Thyroid gland (tissue), 4 donors: ENCODE measurements at regions not wholly inside any gene's neighbourhood (a gene's known extent, or its start where the extent isn't known, plus 50 kb on each side); places are given as distances from the start of the nearest gene placed in this dataset.

ENCODE experiments used
- CTCF ChIP-seq, 6 experiments: fragments of 200-600 bp in 3 of 6; fragments of 450-650 bp in 3 of 6; sonication (generic) in 3 of 6; IDR thresholded peaks; one replicate each; pipeline ENCODE4 v1.5.1; 2016 to 2019; ENCODE audit warnings: antibody characterized with exemption in 6 of 6, mild to moderate bottlenecking in 2 of 6, inconsistent platforms in 1 of 6, moderate library complexity in 1 of 6
- POLR2A ChIP-seq, 2 donors: fragments of 450-650 bp; IDR thresholded peaks; one replicate each; pipeline ENCODE4 v1.6.1; 2017; ENCODE audit warnings: antibody characterized with exemption in 2 of 2, mild to moderate bottlenecking in 2 of 2, moderate library complexity in 1 of 2

- no peak for TF ChIP-seq CTCF (IDR thresholded peaks at IDR 0.05)
- no peak for TF ChIP-seq POLR2A (IDR thresholded peaks at IDR 0.05)
Observed at GRCh38 chr4:3347871-3348270, 55.0 kb downstream of the RGS12 start.
